ENCODE measurements at regions not wholly inside any gene's neighbourhood (a gene's known extent, or its start where the extent isn't known, plus 50 kb on each side); places are given as distances from the start of the nearest gene placed in this dataset.

GRCh38 chr9:87116492-87116891, 169.2 kb upstream of the GAS1 start:
- Histone ChIP-seq H3K9me2 (replicated peaks; ENCODE audit: control insufficient read depth, low read length) (no peaks in the 10 kb centered on the region), H3K9me3 (ENCODE audit: control insufficient read depth, insufficient read depth, low read length) (no peaks in the 10 kb centered on the region), H4K20me1 (ENCODE audit: control insufficient read depth, insufficient read depth, low read depth, low read length) (no peaks in the 10 kb centered on the region), H3K4me2 (ENCODE audit: low read length) (no peak overlapping the region), H3K4me1 (ENCODE audit: control insufficient read depth, low read length) (no peaks in the 10 kb centered on the region), H3K27me3 (ENCODE audit: control insufficient read depth, low read length) (no peaks in the 10 kb centered on the region), H3K36me3 (ENCODE audit: control insufficient read depth, low read length) (no peaks in the 10 kb centered on the region), H3K4me3 (ENCODE audit: low read length) (no peak overlapping the region), H3K79me2 (ENCODE audit: control insufficient read depth, low read length) (no peaks in the 10 kb centered on the region), H3F3A (ENCODE audit: control insufficient read depth, insufficient read depth) (no peaks in the 10 kb centered on the region), H3K27ac (ENCODE audit: low read depth, low read length) (no peak overlapping the region)
- TF ChIP-seq CTCF (IDR thresholded peaks at IDR 0.05; ENCODE audit: low read depth, low read length, poor library complexity, severe bottlenecking) (no peak), EZH2phosphoT487 (IDR thresholded peaks at IDR 0.05; ENCODE audit: borderline replicate concordance, low read length) (no peak)

- H3K4me2 ChIP-seq (ENCODE audit: low read length) = no peak overlapping the region
- no peaks in the 10 kb centered on the region for H3F3A ChIP-seq (ENCODE audit: control insufficient read depth, insufficient read depth)
Observed at GRCh38 chr9:87118594-87118993, 171.3 kb upstream of the GAS1 start.

GRCh38 chr9:87119328-87119881, 172.1 kb upstream of the GAS1 start:
- no peak overlapping the region for H3K4me3 ChIP-seq (ENCODE audit: low read length)
- no peaks in the 10 kb centered on the region for H3K4me1 ChIP-seq (ENCODE audit: control insufficient read depth, low read length)
- H3K27me3 ChIP-seq (ENCODE audit: control insufficient read depth, low read length) = no peaks in the 10 kb centered on the region
- no peaks in the 10 kb centered on the region for H3K36me3 ChIP-seq (ENCODE audit: control insufficient read depth, low read length)
- H3K9me3 ChIP-seq (ENCODE audit: control insufficient read depth, insufficient read depth, low read length) = no peaks in the 10 kb centered on the region
- H3K9me2 ChIP-seq (replicated peaks; ENCODE audit: control insufficient read depth, low read length) = no peaks in the 10 kb centered on the region; the same call in 1 of the 2 replicates
- TF ChIP-seq CTCF (IDR thresholded peaks at IDR 0.05; ENCODE audit: low read depth, low read length, poor library complexity, severe bottlenecking) (no peak), EZH2phosphoT487 (IDR thresholded peaks at IDR 0.05; ENCODE audit: borderline replicate concordance, low read length) (no peak)
- H3K27ac ChIP-seq (ENCODE audit: low read depth, low read length) = no peak overlapping the region
- H3F3A ChIP-seq (ENCODE audit: control insufficient read depth, insufficient read depth) = no peaks in the 10 kb centered on the region
- no peaks in the 10 kb centered on the region for H3K79me2 ChIP-seq (ENCODE audit: control insufficient read depth, low read length)
- no peak overlapping the region for H3K4me2 ChIP-seq (ENCODE audit: low read length)
- H4K20me1 ChIP-seq (ENCODE audit: control insufficient read depth, insufficient read depth, low read depth, low read length) = no peaks in the 10 kb centered on the region

More at GRCh38 chr9:87118594-87118993, 171.3 kb upstream of the GAS1 start:
- H3K4me3 ChIP-seq (ENCODE audit: low read length) = no peak overlapping the region
- no peaks in the 10 kb centered on the region for H3K27me3 ChIP-seq (ENCODE audit: control insufficient read depth, low read length)
- TF ChIP-seq CTCF (IDR thresholded peaks at IDR 0.05; ENCODE audit: low read depth, low read length, poor library complexity, severe bottlenecking) (no peak), EZH2phosphoT487 (IDR thresholded peaks at IDR 0.05; ENCODE audit: borderline replicate concordance, low read length) (no peak)
- no peaks in the 10 kb centered on the region; the same call in 1 of the 2 replicates for H3K9me2 ChIP-seq (replicated peaks; ENCODE audit: control insufficient read depth, low read length)
- no peaks in the 10 kb centered on the region for H3K36me3 ChIP-seq (ENCODE audit: control insufficient read depth, low read length)
- H3K79me2 ChIP-seq (ENCODE audit: control insufficient read depth, low read length) = no peaks in the 10 kb centered on the region
- no peaks in the 10 kb centered on the region for H3K9me3 ChIP-seq (ENCODE audit: control insufficient read depth, insufficient read depth, low read length)
- no peak overlapping the region for H3K27ac ChIP-seq (ENCODE audit: low read depth, low read length)
- H3K4me1 ChIP-seq (ENCODE audit: control insufficient read depth, low read length) = no peaks in the 10 kb centered on the region
- H4K20me1 ChIP-seq (ENCODE audit: control insufficient read depth, insufficient read depth, low read depth, low read length) = no peaks in the 10 kb centered on the region

Data from DOHH2 (cell line).